ENCODE measurements at regions not wholly inside any gene's neighbourhood (a gene's known extent, or its start where the extent isn't known, plus 50 kb on each side); places are given as distances from the start of the nearest gene placed in this dataset.
A peak's percentile ranks its signal among the peaks of the same experiment; 100 is the strongest.

DNA sequence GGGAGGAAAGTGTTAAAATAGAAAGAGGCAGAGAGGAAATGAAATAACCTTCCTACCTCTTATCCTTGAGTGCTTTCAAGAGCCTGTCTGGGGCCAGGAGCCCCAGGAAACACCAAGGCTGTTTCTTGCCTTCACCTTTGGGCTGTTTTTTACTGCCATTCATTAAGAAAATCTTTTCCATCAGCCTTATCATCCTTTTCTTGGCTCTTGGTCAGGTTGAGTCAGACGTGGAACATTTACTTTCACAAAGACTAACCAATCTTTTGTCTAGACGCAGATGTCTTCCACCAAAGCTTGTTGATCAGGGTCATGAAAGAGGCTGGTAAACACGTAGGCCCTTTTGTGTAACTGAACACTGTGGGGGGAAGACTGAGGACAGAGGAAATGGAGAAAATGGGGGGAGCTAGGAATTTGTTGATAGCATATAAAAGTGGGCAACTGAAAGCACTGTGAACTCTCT is 151.0 kb upstream of the THBS1 start:
- ChIA-PET CTCF (interaction anchor here (1.0 kb wide), 1 partner anchor 69 kb away, joined by 4 read pairs; no protein-coding TSS in a partner anchor), POLR2A (no interaction called here)
- H3K36me3 ChIP-seq (ENCODE audit: insufficient read depth, low read length) = no peaks in the 10 kb centered on the region
- Mint-ChIP-seq H3K27me3 (peaks cover 22 to 39% of the 10 kb centered on the region in 2 donors), H3K4me3 (no peak overlapping the region), H3K4me1 (peaks cover 28 to 38% (median 32%) of the 10 kb centered on the region in 3 donors), H3K9me3 (peaks cover 0 to 6% (median 2%) of the 10 kb centered on the region in 5 donors), H3K27ac (peak overlapping the region in 1 of 8 donors; percentile 33), H3K36me3 (peaks cover 0 to 4% (median 0%) of the 10 kb centered on the region in 3 donors)
- no peaks in the 10 kb centered on the region for H3K9me3 ChIP-seq (ENCODE audit: low read length)
- peaks cover 17% of the 10 kb centered on the region for H3K4me1 ChIP-seq (ENCODE audit: insufficient read depth, low read length)
- H3K27me3 ChIP-seq (ENCODE audit: insufficient read depth, low read length, poor library complexity, severe bottlenecking) = no peaks in the 10 kb centered on the region
- peak in 1 of 5 donors; percentile 2 for DNase-seq
- H3K4me3 ChIP-seq (ENCODE audit: low read length) = no peak overlapping the region
- H3K27ac ChIP-seq (ENCODE audit: low read depth, low read length) = no peak overlapping the region

DNA sequence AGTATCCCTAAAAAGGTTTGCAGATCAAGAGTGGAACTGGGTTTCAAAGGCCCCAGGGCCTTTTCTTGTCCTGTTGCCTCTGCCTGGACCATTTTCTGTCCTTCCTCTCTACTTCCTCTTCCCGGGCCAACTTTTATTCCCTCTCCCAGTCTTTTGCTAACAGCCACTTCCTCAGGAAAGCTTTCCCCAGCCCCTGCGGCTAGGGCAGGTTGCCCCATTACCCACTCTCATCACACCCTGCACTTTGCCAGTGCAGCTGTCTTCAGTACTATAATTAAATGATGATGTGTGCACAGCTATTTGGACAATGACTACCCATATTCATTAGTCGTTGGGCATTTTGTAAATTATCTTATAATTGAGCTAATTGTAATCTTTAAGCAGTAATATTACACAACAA is 150.5 kb upstream of the THBS1 start:
- Mint-ChIP-seq H3K4me1 (peaks cover 28 to 38% (median 32%) of the 10 kb centered on the region in 3 donors), H3K9me3 (peaks cover 0 to 6% (median 2%) of the 10 kb centered on the region in 5 donors), H3K27me3 (peaks cover 23 to 40% of the 10 kb centered on the region in 2 donors), H3K27ac (no peak overlapping the region), H3K36me3 (peaks cover 0 to 4% (median 0%) of the 10 kb centered on the region in 3 donors), H3K4me3 (no peak overlapping the region)
- Histone ChIP-seq H3K27ac (ENCODE audit: low read depth, low read length) (no peak overlapping the region), H3K9me3 (ENCODE audit: low read length) (no peaks in the 10 kb centered on the region), H3K4me1 (ENCODE audit: insufficient read depth, low read length) (peaks cover 17% of the 10 kb centered on the region), H3K4me3 (ENCODE audit: low read length) (no peak overlapping the region), H3K36me3 (ENCODE audit: insufficient read depth, low read length) (no peaks in the 10 kb centered on the region), H3K27me3 (ENCODE audit: insufficient read depth, low read length, poor library complexity, severe bottlenecking) (no peaks in the 10 kb centered on the region)
- CTCF ChIA-PET = no interaction called here
- DNase-seq = no peak
- POLR2A ChIA-PET = no interaction called here

DNA sequence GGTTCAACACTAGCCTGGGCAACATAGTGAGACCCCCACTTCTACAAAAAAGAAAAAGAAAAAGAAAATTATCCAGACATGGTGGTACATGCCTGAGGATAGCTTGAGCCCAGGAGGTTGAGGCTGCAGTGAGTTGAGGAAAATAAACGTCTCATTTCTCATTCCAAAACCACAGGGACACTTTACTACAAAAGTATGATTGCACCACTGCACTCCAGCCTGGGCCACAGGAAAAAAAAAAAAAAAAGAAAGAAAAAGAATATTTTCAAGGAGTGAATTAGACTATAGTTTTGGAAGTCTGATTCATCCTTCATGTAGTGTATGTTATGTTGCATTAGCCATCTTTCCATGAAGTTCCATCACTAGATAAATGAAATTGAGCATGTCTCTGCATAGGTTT is 149.5 kb upstream of the THBS1 start:
- CTCF ChIA-PET = no interaction called here
- peaks cover 17% of the 10 kb centered on the region for H3K4me1 ChIP-seq (ENCODE audit: insufficient read depth, low read length)
- no peaks in the 10 kb centered on the region for H3K9me3 ChIP-seq (ENCODE audit: low read length)
- no peaks in the 10 kb centered on the region for H3K36me3 ChIP-seq (ENCODE audit: insufficient read depth, low read length)
- no peak overlapping the region for H3K27ac ChIP-seq (ENCODE audit: low read depth, low read length)
- Mint-ChIP-seq H3K9me3 (peaks cover 0 to 4% (median 0%) of the 10 kb centered on the region in 5 donors), H3K27ac (no peak overlapping the region), H3K27me3 (peaks cover 26 to 45% of the 10 kb centered on the region in 2 donors), H3K4me1 (peaks cover 27 to 37% (median 32%) of the 10 kb centered on the region in 3 donors), H3K36me3 (peaks cover 0 to 4% (median 0%) of the 10 kb centered on the region in 3 donors), H3K4me3 (no peak overlapping the region)
- H3K4me3 ChIP-seq (ENCODE audit: low read length) = no peak overlapping the region
- POLR2A ChIA-PET = no interaction called here
- DNase-seq = no peak
- no peaks in the 10 kb centered on the region for H3K27me3 ChIP-seq (ENCODE audit: insufficient read depth, low read length, poor library complexity, severe bottlenecking)

DNA sequence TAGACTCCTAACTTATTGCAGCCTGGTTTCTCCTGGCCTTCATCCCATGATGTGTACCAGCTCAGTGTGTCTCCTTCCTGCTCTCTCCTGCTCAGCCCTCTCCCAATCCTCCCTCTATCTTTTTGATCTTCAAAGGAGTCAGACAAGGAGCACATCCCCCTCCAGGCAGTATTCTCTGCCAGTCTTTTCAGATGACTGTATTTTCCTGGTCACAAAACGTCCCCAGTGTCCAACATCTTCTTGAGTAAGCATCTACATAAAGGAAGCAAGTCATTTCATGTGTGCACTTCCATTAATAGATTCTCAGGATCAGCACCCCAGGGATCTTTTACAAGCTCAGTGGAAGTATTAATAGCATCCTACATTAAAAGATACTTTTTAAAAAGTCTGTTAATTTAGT is 148.9 kb upstream of the THBS1 start:
- Mint-ChIP-seq H3K4me1 (peaks cover 21 to 31% (median 26%) of the 10 kb centered on the region in 3 donors), H3K9me3 (no peaks in the 10 kb centered on the region), H3K36me3 (peaks cover 0 to 4% (median 0%) of the 10 kb centered on the region in 3 donors), H3K27ac (no peak overlapping the region), H3K4me3 (no peak overlapping the region), H3K27me3 (peaks cover 23 to 51% of the 10 kb centered on the region in 2 donors)
- no peak overlapping the region for H3K4me3 ChIP-seq (ENCODE audit: low read length)
- no peak overlapping the region for H3K27ac ChIP-seq (ENCODE audit: low read depth, low read length)
- ChIA-PET CTCF (no interaction called here), POLR2A (no interaction called here)
- DNase-seq = no peak
- no peaks in the 10 kb centered on the region for H3K36me3 ChIP-seq (ENCODE audit: insufficient read depth, low read length)
- H3K27me3 ChIP-seq (ENCODE audit: insufficient read depth, low read length, poor library complexity, severe bottlenecking) = no peaks in the 10 kb centered on the region
- H3K4me1 ChIP-seq (ENCODE audit: insufficient read depth, low read length) = peaks cover 11% of the 10 kb centered on the region
- H3K9me3 ChIP-seq (ENCODE audit: low read length) = no peaks in the 10 kb centered on the region

DNA sequence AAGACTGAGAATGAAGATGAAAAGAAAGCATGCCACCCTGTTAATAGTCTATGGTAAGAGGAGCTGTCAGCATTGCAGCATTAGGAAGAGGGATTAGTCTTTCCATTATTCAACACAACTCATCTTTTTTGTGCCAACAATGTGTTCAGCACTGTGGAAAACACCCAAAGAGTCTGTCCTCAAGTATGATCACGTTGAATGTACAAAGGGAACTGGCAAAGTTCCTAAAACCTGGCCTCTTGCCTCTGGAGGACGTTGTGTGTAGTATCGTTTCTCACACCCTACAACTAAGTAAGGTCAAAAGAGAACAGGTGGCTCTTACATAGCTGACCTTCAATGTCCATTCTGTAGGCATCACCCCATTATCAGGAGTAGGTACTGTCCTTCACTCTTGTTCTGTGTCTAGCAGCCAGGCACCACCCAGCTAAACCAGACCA is 147.9 kb upstream of the THBS1 start:
- no peak overlapping the region for H3K4me3 ChIP-seq (ENCODE audit: low read length)
- H3K27ac Mint-ChIP-seq = no peak overlapping the region
- H3K36me3 ChIP-seq (ENCODE audit: insufficient read depth, low read length) = no peaks in the 10 kb centered on the region
- H3K27ac ChIP-seq (ENCODE audit: low read depth, low read length) = no peak overlapping the region
- no peaks in the 10 kb centered on the region for H3K9me3 ChIP-seq (ENCODE audit: low read length)
- H3K4me1 ChIP-seq (ENCODE audit: insufficient read depth, low read length) = peaks cover 4% of the 10 kb centered on the region
- no peak overlapping the region for H3K4me3 Mint-ChIP-seq
- H3K36me3 Mint-ChIP-seq = peaks cover 0 to 4% (median 0%) of the 10 kb centered on the region in 3 donors
- CTCF ChIA-PET = no interaction called here
- POLR2A ChIA-PET = no interaction called here
- H3K9me3 Mint-ChIP-seq = peaks cover 0 to 2% (median 0%) of the 10 kb centered on the region in 5 donors
- peaks cover 12 to 21% (median 17%) of the 10 kb centered on the region in 3 donors for H3K4me1 Mint-ChIP-seq
- DNase-seq = no peak
- H3K27me3 ChIP-seq (ENCODE audit: insufficient read depth, low read length, poor library complexity, severe bottlenecking) = no peaks in the 10 kb centered on the region
- H3K27me3 Mint-ChIP-seq = peaks cover 23 to 60% of the 10 kb centered on the region in 2 donors

DNA sequence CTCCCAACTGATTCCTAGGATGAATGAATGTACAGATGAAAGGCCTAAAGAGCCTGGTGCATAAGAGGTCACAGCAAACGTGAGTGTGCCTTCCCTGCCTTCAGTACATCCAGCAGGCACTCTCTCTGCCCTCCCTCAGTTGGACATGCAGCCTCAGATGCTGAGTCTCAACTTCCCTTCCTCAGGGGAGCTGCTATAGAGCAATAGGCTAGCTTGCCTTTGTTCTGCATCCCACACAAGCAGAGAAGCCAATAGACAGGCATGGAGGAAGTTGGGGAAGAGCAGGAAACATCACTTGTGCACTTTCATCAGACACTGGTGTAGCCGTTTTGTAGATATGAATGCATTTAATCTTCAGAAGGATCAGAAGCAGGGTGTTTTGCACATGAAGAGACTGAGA is 147.5 kb upstream of the THBS1 start:
- no peak overlapping the region for H3K27ac Mint-ChIP-seq
- Histone ChIP-seq H3K27me3 (ENCODE audit: insufficient read depth, low read length, poor library complexity, severe bottlenecking) (no peaks in the 10 kb centered on the region), H3K9me3 (ENCODE audit: low read length) (no peaks in the 10 kb centered on the region), H3K4me3 (ENCODE audit: low read length) (no peak overlapping the region), H3K36me3 (ENCODE audit: insufficient read depth, low read length) (no peaks in the 10 kb centered on the region), H3K4me1 (ENCODE audit: insufficient read depth, low read length) (no peaks in the 10 kb centered on the region), H3K27ac (ENCODE audit: low read depth, low read length) (no peak overlapping the region)
- DNase-seq = no peak
- CTCF ChIA-PET = no interaction called here
- no peak overlapping the region for H3K4me3 Mint-ChIP-seq
- peaks cover 0 to 2% (median 0%) of the 10 kb centered on the region in 5 donors for H3K9me3 Mint-ChIP-seq
- POLR2A ChIA-PET = no interaction called here
- H3K36me3 Mint-ChIP-seq = peaks cover 0 to 4% (median 0%) of the 10 kb centered on the region in 3 donors
- peaks cover 23 to 64% of the 10 kb centered on the region in 2 donors for H3K27me3 Mint-ChIP-seq
- peaks cover 7 to 17% (median 12%) of the 10 kb centered on the region in 3 donors for H3K4me1 Mint-ChIP-seq

DNA sequence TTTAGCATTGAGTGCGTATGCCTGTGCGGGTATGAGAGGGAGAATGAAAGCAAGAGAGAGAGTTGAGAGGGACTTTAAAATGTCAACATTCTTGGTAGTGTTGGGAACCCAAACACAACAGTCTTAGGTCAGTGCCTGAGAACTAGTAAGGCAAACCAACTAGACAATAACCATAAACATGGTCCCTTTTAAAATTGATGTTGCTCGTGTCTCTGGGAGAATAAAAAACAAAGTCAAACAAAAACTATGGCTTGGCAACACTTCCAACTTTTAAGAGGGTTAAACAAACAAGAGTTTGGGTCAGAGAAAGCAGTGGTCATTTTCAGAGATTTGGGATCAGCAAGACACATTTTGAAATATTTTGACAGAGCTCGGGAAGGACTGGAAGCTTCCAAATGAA is 146.7 kb upstream of the THBS1 start:
- CTCF ChIA-PET = no interaction called here
- no peaks in the 10 kb centered on the region for H3K36me3 ChIP-seq (ENCODE audit: insufficient read depth, low read length)

DNA sequence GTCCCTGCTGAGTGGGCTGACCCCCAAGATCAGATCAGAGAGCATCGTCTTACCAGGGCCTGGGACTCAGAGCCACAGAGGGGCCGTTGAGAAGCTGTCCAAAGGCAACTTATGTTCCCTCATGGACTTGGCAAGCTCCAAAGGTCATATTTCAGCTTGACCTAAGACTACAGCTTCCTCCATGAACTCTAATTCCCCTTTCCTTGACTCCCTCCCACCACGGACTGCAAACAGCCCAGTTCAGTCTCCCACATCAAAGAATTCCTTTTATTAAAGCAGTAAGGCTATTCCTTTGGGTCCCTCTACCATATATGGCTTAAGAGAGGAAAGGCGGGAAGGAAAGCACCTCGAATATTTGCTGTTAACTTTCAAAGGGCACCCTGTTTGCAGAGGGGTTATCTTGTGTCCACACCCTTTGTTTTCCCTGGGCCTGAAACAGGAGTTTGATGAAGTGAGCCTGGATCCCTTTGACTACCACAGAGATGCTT is 146.1 kb upstream of the THBS1 start:
- no peaks in the 10 kb centered on the region for H3K9me3 ChIP-seq (ENCODE audit: low read length)
- Mint-ChIP-seq H3K27me3 (peaks cover 21 to 73% of the 10 kb centered on the region in 2 donors), H3K36me3 (peaks cover 0 to 4% (median 0%) of the 10 kb centered on the region in 3 donors), H3K4me1 (peaks cover 3 to 8% (median 6%) of the 10 kb centered on the region in 3 donors), H3K4me3 (no peak overlapping the region), H3K9me3 (peaks cover 0 to 2% (median 0%) of the 10 kb centered on the region in 5 donors), H3K27ac (no peak overlapping the region)
- no peaks in the 10 kb centered on the region for H3K27me3 ChIP-seq (ENCODE audit: insufficient read depth, low read length, poor library complexity, severe bottlenecking)
- ChIA-PET POLR2A (no interaction called here), CTCF (no interaction called here)
- no peak for DNase-seq
- no peaks in the 10 kb centered on the region for H3K4me1 ChIP-seq (ENCODE audit: insufficient read depth, low read length)
- H3K27ac ChIP-seq (ENCODE audit: low read depth, low read length) = no peak overlapping the region
- H3K36me3 ChIP-seq (ENCODE audit: insufficient read depth, low read length) = no peaks in the 10 kb centered on the region
- H3K4me3 ChIP-seq (ENCODE audit: low read length) = no peak overlapping the region

More for the DNA sequence above, 146.7 kb upstream of the THBS1 start:
- H3K9me3 ChIP-seq (ENCODE audit: low read length) = no peaks in the 10 kb centered on the region
- no peak overlapping the region for H3K27ac ChIP-seq (ENCODE audit: low read depth, low read length)
- H3K9me3 Mint-ChIP-seq = peaks cover 0 to 2% (median 0%) of the 10 kb centered on the region in 5 donors
- no peak overlapping the region for H3K4me3 Mint-ChIP-seq
- H3K27me3 ChIP-seq (ENCODE audit: insufficient read depth, low read length, poor library complexity, severe bottlenecking) = no peaks in the 10 kb centered on the region
- no peaks in the 10 kb centered on the region for H3K4me1 ChIP-seq (ENCODE audit: insufficient read depth, low read length)
- H3K27ac Mint-ChIP-seq = no peak overlapping the region
- peaks cover 0 to 4% (median 0%) of the 10 kb centered on the region in 3 donors for H3K36me3 Mint-ChIP-seq
- H3K4me3 ChIP-seq (ENCODE audit: low read length) = no peak overlapping the region
- POLR2A ChIA-PET = no interaction called here
- peaks cover 21 to 68% of the 10 kb centered on the region in 2 donors for H3K27me3 Mint-ChIP-seq
- DNase-seq = no peak
- peaks cover 3 to 9% (median 7%) of the 10 kb centered on the region in 3 donors for H3K4me1 Mint-ChIP-seq
